GM18873 (cell line): ENCODE measurements at regions not wholly inside any gene's neighbourhood (a gene's known extent, or its start where the extent isn't known, plus 50 kb on each side); places are given as distances from the start of the nearest gene placed in this dataset.

Experiments used
- ATAC-seq: cut with Tn5 transposase; IDR thresholded peaks from one replicate; pipeline ENCODE4 v1.9.1; 2021; ENCODE audit warnings: mild to moderate bottlenecking, moderate library complexity, moderate number of reproducible peaks; ENCODE audit not compliant: unreplicated experiment, low FRiP score

GRCh38 chr2:128812183-128812940, 493.7 kb upstream of the HS6ST1 start:
- ATAC-seq, result no peak

GRCh38 chr2:128813352-128814034, 494.8 kb upstream of the HS6ST1 start:
- ATAC-seq, result no peak

GRCh38 chr2:128815248-128815647, 496.6 kb upstream of the HS6ST1 start:
- ATAC-seq, result no peak

- no peak for ATAC-seq
Observed at GRCh38 chr2:128817171-128817570, 498.5 kb upstream of the HS6ST1 start.

- no peak for ATAC-seq
Observed at GRCh38 chr2:128817813-128818212, 499.1 kb upstream of the HS6ST1 start.

- ATAC-seq, result no peak
Observed at GRCh38 chr2:128818248-128818647, 499.6 kb upstream of the HS6ST1 start.

- no peak for ATAC-seq
Observed at GRCh38 chr2:128818704-128819491, 500.2 kb upstream of the HS6ST1 start.

- no peak for ATAC-seq
Observed at GRCh38 chr2:128820452-128820851, 501.8 kb upstream of the HS6ST1 start.

- no peak for ATAC-seq
Observed at GRCh38 chr2:128821010-128821409, 502.3 kb upstream of the HS6ST1 start.

GRCh38 chr2:128832946-128833663, 514.4 kb upstream of the HS6ST1 start:
- ATAC-seq, result no peak

GRCh38 chr2:128833664-128834027, 515.0 kb upstream of the HS6ST1 start:
- no peak for ATAC-seq

GRCh38 chr2:128834207-128834879, 515.7 kb upstream of the HS6ST1 start:
- ATAC-seq, result no peak

GRCh38 chr2:128834880-128835252, 516.2 kb upstream of the HS6ST1 start:
- ATAC-seq, result no peak

GRCh38 chr2:128835342-128835855, 516.7 kb upstream of the HS6ST1 start:
- no peak for ATAC-seq

GRCh38 chr2:128835974-128836373, 517.3 kb upstream of the HS6ST1 start:
- ATAC-seq, result no peak

GRCh38 chr2:128836559-128837100, 518.0 kb upstream of the HS6ST1 start:
- ATAC-seq, result no peak

GRCh38 chr2:128838244-128838643, 519.6 kb upstream of the HS6ST1 start:
- no peak for ATAC-seq

GRCh38 chr2:128841803-128842202, 523.1 kb upstream of the HS6ST1 start:
- ATAC-seq, result no peak

GRCh38 chr2:128867311-128867710, 548.6 kb upstream of the HS6ST1 start:
- ATAC-seq, result no peak
